GM18502 (cell line): ENCODE measurements at regions not wholly inside any gene's neighbourhood (a gene's known extent, or its start where the extent isn't known, plus 50 kb on each side); places are given as distances from the start of the nearest gene placed in this dataset.
"Not testable (repeated sequence)": the region's sequence is repeated elsewhere in the genome, so short reads cannot be mapped to it uniquely, and the experiment has no call there.

Source experiments
- ATAC-seq: cut with Tn5 transposase; IDR thresholded peaks from one replicate; pipeline ENCODE4 v1.9.1; 2021; ENCODE audit warnings: mild to moderate bottlenecking; ENCODE audit not compliant: unreplicated experiment, poor library complexity

GRCh38 chr1:199545780-199546179, 481.7 kb upstream of the NR5A2 start:
- ATAC-seq, result no peak

- ATAC-seq, result no peak
Measured at GRCh38 chr1:199546323-199546722, 481.2 kb upstream of the NR5A2 start.

- ATAC-seq, result no peak
Measured at GRCh38 chr1:199549421-199549820, 478.1 kb upstream of the NR5A2 start.

DNA sequence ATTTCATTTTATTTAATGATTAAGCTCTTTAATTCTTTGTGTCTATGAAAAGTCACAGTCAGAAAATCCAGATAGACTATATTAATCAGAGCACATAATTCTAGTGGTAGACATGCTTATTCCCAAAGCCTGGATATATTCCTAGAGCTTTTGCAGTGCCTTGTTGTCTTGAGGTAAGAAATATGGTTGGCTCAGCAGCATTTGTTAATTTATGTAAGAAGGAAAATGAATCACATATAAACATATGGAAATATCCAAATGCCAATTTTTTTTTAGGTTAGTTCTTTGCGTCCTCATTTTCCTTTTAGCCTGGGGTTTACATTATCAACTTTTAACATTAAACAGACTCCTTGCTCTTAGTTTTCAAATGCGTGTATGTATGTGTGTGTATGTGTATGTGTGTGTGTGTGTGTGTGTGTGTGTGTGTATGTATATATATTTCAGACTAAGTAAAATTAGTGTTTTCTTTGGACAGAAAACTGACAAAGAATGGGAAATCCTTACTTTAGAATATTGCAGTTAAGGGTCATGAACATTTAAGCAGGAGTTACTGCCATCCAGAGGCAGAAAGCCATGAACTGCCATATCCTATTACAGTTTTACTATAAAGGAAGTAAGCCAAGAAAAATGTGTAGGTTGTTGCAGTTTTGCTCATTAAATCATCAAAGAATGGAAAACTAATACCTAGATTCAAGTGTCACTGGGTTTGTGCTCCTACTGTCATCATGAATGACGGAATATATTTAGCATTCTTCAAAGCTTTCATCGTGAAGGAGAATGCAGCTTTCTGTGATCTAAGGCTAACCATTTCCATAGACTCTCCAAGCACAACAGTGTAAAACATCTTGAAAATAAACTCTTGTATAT, 477.1 kb upstream of the NR5A2 start:
- no peak for ATAC-seq

DNA sequence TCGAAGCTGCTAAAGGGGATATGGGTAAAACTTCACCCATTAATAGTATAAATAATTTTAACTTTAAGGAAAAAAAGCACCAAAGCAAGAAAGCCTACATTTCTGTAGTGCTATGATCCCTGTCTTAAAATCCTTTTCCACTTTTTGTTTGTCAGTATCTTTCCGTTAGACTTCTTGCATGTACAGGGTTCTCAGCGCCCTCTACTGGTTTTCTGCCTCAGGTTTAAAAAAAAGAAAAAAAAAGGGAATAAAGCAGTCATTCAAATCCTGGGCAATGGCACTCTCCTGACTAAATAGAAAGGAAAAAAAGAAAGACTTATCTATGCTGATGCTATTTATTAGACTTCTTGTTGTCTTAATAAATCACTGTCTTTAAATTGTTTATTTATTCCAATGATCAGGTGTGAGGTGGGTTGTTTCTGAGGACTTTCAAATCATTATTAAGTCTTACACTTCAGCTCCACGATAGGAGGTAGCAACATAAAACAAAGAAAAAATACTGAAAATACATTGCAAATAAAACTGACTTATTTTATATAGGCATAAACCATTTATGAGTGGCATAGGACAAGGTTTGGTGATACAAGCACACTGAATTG, 475.4 kb upstream of the NR5A2 start:
- no peak for ATAC-seq

DNA sequence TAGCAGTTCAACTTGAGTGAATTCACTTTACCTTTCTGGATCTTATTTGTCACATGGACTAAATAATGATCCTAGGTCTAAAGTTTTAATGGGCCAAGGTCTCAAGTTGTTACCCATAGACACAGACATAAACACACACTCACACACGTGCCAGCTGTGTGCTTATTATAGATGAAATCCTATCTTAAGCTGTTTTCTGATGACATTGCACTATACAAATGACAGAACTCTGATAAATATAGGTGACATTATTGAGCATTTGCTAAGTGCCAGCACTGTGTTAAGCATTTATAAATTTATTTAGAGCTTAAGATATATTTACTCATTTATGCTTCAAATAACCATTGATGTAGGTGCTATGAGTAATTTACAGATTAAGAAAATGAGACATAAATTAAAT, 474.4 kb upstream of the NR5A2 start:
- ATAC-seq, result no peak

DNA sequence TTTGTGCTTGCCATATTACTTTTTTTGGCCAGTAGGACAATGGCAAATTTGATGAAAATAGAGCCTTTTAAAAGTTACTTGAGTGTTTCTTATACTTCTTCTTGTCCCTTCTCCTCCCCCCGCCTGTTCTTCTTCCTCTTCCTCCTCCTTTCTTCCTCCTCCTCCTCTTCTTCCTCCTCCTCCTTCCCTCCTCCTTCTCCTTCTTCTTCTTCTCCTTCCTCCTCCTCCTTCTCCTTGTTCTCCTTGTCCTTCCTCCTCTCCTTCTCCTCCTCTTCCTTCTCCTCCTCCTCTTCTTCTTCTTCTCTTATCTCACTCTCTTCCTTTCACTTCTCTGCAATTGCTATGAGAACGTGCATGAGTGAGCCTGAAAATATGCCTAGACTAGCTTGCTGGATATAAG, 466.2 kb upstream of the NR5A2 start:
- no peak for ATAC-seq

GRCh38 chr1:199573047-199573446, 454.5 kb upstream of the NR5A2 start:
- no peak for ATAC-seq

- no peak for ATAC-seq
Measured at GRCh38 chr1:199574950-199575349, 452.6 kb upstream of the NR5A2 start.

- no peak for ATAC-seq
Measured at GRCh38 chr1:199580300-199580699, 447.2 kb upstream of the NR5A2 start.

GRCh38 chr1:199585392-199585791, 442.1 kb upstream of the NR5A2 start:
- ATAC-seq, result no peak

- ATAC-seq, result peak; percentile 88
Measured at GRCh38 chr1:199590708-199591107, 436.8 kb upstream of the NR5A2 start.

GRCh38 chr1:199591468-199591867, 436.0 kb upstream of the NR5A2 start:
- no peak for ATAC-seq

GRCh38 chr1:199593475-199593874, 434.0 kb upstream of the NR5A2 start:
- ATAC-seq, result no peak

GRCh38 chr1:199596448-199596847, 431.1 kb upstream of the NR5A2 start:
- not testable (repeated sequence) for ATAC-seq

GRCh38 chr1:199597152-199597551, 430.4 kb upstream of the NR5A2 start:
- no peak for ATAC-seq

DNA sequence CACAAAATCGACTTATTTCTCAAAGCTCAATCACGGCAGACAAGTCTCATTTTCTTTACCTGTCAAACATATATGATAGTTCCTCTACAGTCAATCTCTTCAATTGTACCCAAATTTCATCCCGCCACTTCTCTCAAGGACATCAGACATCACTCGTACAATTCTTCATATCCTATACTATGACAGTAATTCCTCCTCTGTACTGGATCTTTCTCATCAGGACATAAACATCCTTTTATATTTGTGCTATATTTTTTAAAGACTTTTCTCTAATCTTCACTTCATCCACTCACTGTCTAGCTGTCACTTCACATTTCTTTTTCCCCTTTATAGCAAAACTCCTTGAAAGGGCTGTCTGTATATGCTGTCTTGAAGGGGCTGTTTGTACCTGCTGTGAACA, 419.1 kb upstream of the NR5A2 start:
- no peak for ATAC-seq

GRCh38 chr1:199612976-199613774, 414.3 kb upstream of the NR5A2 start:
- no peak for ATAC-seq

- ATAC-seq, result no peak
Measured at GRCh38 chr1:199616947-199617346, 410.6 kb upstream of the NR5A2 start.

DNA sequence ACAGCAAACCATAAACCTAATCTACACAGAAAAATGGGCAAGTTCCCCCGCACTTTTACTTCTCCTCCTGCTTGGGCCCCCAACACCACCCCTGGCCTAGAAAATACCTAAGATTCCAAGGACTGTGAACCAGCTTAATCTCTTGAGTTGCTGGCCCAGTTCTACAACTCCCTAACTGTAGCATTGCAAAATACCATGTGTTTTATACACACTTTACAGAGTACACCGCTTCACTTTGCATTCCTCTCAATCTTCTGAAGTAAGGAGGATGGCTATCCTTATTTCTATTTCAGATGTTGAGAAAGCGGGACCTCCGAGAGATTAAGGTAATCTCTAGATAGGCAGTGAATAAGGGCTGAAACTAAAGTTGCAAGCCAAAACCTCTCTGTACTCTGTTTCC, 408.3 kb upstream of the NR5A2 start:
- ATAC-seq, result no peak

DNA sequence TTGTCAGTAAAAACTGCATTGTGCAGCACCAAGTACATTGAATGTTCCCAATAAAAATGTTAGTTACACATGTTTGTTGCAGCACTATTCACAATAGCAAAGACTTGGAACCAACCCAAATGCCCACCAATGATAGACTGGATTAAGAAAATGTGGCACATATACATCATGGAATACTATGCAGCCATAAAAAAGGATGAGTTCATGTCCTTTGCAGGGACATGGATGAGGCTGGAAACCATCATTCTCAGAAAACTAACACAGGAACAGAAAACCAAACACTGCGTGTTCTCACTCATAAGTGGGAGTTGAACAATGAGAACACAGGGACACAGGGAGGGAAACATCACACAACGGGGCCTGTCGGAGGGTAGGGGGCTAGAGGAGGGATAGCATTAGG, 401.3 kb upstream of the NR5A2 start:
- not testable (repeated sequence) for ATAC-seq
